A673 (cell line): ENCODE measurements at regions not wholly inside any gene's neighbourhood (a gene's known extent, or its start where the extent isn't known, plus 50 kb on each side); places are given as distances from the start of the nearest gene placed in this dataset.

Experiments used
- BruUV-seq: library from RNA; stranded (reverse); fragments of 400-500 nt; replicated peaks from 2 replicates; lab custom pipeline; 2021; lab: Mats Ljungman, UMichigan
- CTCF ChIA-PET: fragments of 300-600 bp; sonication (Branson Sonifier 250); formaldehyde crosslinking; loops from one replicate; lab custom pipeline; 2022; ENCODE audit warnings: antibody characterized with exemption; lab: Charles Lee
- POLR2A ChIA-PET: fragments of 300-600 bp; sonication (Branson Sonifier 250); formaldehyde crosslinking; loops from one replicate; lab custom pipeline; 2022; ENCODE audit warnings: antibody characterized with exemption; ENCODE audit not compliant: low non-redundant PET; lab: Charles Lee
- DNase-seq: peaks from one replicate; pipeline ENCODE4 v3.0.0-alpha.2; 2015; ENCODE audit warnings: low spot score
- H3K27ac ChIP-seq: fragments of 200-600 bp; sonication (generic); 2 replicates; pipeline ENCODE4 v1.5.1; 2016; ENCODE audit warnings: mixed run types, low read depth, mild to moderate bottlenecking, mixed read lengths, antibody characterized with exemption, low read length; ENCODE audit not compliant: poor library complexity, severe bottlenecking
- H3K27me3 ChIP-seq: fragments of 200-600 bp; sonication (generic); replicated peaks from 2 replicates; pipeline ENCODE4 v1.6.1; 2017; ENCODE audit warnings: mixed run types, low read depth, mild to moderate bottlenecking, mixed read lengths, antibody characterized with exemption, low read length; ENCODE audit not compliant: insufficient read depth, poor library complexity
- H3K36me3 ChIP-seq: fragments of 200-600 bp; sonication (generic); 2 replicates; pipeline ENCODE4 v1.6.1; 2016; ENCODE audit warnings: mixed run types, mild to moderate bottlenecking, mixed read lengths, antibody characterized with exemption, low read length; ENCODE audit not compliant: insufficient read depth, poor library complexity, severe bottlenecking
- H3K4me1 ChIP-seq: fragments of 200-600 bp; sonication (generic); 2 replicates; pipeline ENCODE4 v1.6.1; 2017; ENCODE audit warnings: mixed run types, mild to moderate bottlenecking, mixed read lengths, antibody characterized with exemption, low read length; ENCODE audit not compliant: insufficient read depth, poor library complexity, severe bottlenecking
- H3K4me3 ChIP-seq: fragments of 200-600 bp; sonication (generic); 2 replicates; pipeline ENCODE4 v1.5.1; 2016; ENCODE audit warnings: low read depth, mixed run types, mild to moderate bottlenecking, mixed read lengths, low read length; ENCODE audit not compliant: poor library complexity, severe bottlenecking
- H3K9me3 ChIP-seq: fragments of 200-600 bp; sonication (generic); 2 replicates; pipeline ENCODE4 v1.6.1; 2016; ENCODE audit warnings: mixed run types, low read depth, mild to moderate bottlenecking, mixed read lengths, antibody characterized with exemption, low read length; ENCODE audit not compliant: poor library complexity, severe bottlenecking
- CTCF ChIP-seq: fragments of 300-800, 200-600 bp; sonication (generic); conservative IDR thresholded peaks from 2 replicates; pipeline ENCODE4 v1.5.1; 2017; ENCODE audit warnings: low read depth, mild to moderate bottlenecking, antibody characterized with exemption, low read length, moderate library complexity, mixed read lengths
- EZH2 ChIP-seq: fragments of 200-600 bp; sonication (generic); IDR thresholded peaks from 2 replicates; pipeline ENCODE4 v1.6.1; 2017; ENCODE audit warnings: borderline replicate concordance, low read depth, mild to moderate bottlenecking, mixed read lengths, antibody characterized with exemption, low read length; ENCODE audit not compliant: poor library complexity, severe bottlenecking
- intact Hi-C: fragments of 100-400 bp; cut with micrococcal nuclease; formaldehyde crosslinking; loops from one replicate; pipeline ENCODE4 v1.10.0; 2022; ENCODE audit not compliant: unreplicated experiment

DNA sequence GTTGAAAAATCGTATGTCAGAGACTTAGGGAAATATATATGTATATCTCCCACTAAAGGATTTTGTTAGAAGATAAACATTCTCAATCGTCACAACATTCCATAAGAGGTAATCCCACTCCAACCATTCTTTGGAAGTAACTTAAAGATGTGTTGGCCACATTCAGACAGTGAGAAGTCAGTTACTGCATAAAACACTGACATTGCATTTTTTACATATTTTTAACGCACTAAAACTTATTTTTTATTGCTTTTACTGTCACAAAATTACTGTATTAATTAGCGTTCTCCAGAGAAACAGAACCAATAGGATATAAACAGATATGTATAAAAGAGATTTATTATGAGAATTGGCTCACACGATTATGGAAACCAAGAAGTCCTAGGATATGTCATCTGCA lies 74.3 kb upstream of the VGLL2 start:
- DNase-seq: no peak
- H3K27ac ChIP-seq: no peak overlapping the region
- no peaks in the 10 kb centered on the region for H3K36me3 ChIP-seq
- TF ChIP-seq CTCF: no peak
- no peak for TF ChIP-seq EZH2
- no peaks in the 10 kb centered on the region for H3K9me3 ChIP-seq
- BruUV-seq: no TSS peak
- no peak overlapping the region for H3K4me3 ChIP-seq
- ChIA-PET CTCF (no interaction called here), POLR2A (interaction anchor here (0.6 kb wide), 1 partner anchor 738 kb away, joined by 3 read pairs; no protein-coding TSS in a partner anchor)
- H3K4me1 ChIP-seq: no peaks in the 10 kb centered on the region
- intact Hi-C loops: no loop called here
- H3K27me3 ChIP-seq: no peaks in the 10 kb centered on the region

GRCh38 chr6:117191448-117191847 lies 73.9 kb upstream of the VGLL2 start:
- H3K27me3 ChIP-seq: no peaks in the 10 kb centered on the region
- H3K36me3 ChIP-seq: no peaks in the 10 kb centered on the region
- DNase-seq: no peak
- no peaks in the 10 kb centered on the region for H3K9me3 ChIP-seq
- ChIA-PET POLR2A (interaction anchor here (0.6 kb wide), 1 partner anchor 738 kb away, joined by 3 read pairs; no protein-coding TSS in a partner anchor), CTCF (no interaction called here)
- H3K4me3 ChIP-seq: no peak overlapping the region
- no peaks in the 10 kb centered on the region for H3K4me1 ChIP-seq
- intact Hi-C loops: no loop called here
- BruUV-seq: no TSS peak
- no peak for TF ChIP-seq CTCF
- TF ChIP-seq EZH2: no peak
- no peak overlapping the region for H3K27ac ChIP-seq

GRCh38 chr6:117194271-117194670 lies 71.1 kb upstream of the VGLL2 start:
- H3K4me3 ChIP-seq: no peak overlapping the region
- H3K27ac ChIP-seq: no peak overlapping the region
- POLR2A ChIA-PET: no interaction called here
- TF ChIP-seq EZH2 (no peak), CTCF (no peak)
- H3K27me3 ChIP-seq: no peaks in the 10 kb centered on the region
- no TSS peak for BruUV-seq
- no peaks in the 10 kb centered on the region for H3K9me3 ChIP-seq
- DNase-seq: no peak
- H3K4me1 ChIP-seq: no peaks in the 10 kb centered on the region
- intact Hi-C loops: no loop called here
- no peaks in the 10 kb centered on the region for H3K36me3 ChIP-seq
- CTCF ChIA-PET: no interaction called here
